WTC11 (cell line): ENCODE measurements at regions not wholly inside any gene's neighbourhood (a gene's known extent, or its start where the extent isn't known, plus 50 kb on each side); places are given as distances from the start of the nearest gene placed in this dataset.

Experiments
- ESRRA ChIP-seq: sonication (generic); formaldehyde crosslinking; IDR thresholded peaks from 2 replicates; pipeline ENCODE4 v1.8.1; 2022; ENCODE audit warnings: mild to moderate bottlenecking, missing genetic modification reagents, borderline replicate concordance
- TF ChIP-seq, protein P1 (sequence below): fragments of 200-600 bp; IDR thresholded peaks from 2 replicates; pipeline ENCODE4 v1.8.0; 2022; ENCODE audit warnings: antibody characterized with exemption
- TF ChIP-seq, protein P2 (sequence below): sonication (generic); formaldehyde crosslinking; IDR thresholded peaks from 2 replicates; pipeline ENCODE4 v1.8.1; 2023; ENCODE audit warnings: mild to moderate bottlenecking, missing genetic modification reagents, moderate library complexity

DNA sequence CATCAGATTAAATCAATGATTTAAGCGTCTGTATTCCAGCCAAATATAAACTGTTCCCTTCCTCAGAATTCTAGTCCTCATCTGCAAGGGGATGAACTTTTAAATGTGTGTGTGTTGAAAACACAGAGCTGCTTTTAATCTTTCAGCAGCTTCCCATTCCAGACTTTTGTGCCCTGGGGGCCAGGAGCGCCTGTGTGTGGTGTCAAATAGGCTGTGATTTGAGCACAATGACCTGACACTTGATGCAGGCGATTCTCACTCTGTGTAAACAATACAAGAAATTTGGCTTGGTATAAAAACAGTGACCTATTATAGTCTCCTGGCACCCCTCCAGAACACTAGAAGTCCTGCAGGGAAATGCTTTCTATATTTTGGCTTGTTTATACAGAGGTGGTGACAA is 274.6 kb upstream of the ROPN1 start:
- TF ChIP-seq, protein P1, sequence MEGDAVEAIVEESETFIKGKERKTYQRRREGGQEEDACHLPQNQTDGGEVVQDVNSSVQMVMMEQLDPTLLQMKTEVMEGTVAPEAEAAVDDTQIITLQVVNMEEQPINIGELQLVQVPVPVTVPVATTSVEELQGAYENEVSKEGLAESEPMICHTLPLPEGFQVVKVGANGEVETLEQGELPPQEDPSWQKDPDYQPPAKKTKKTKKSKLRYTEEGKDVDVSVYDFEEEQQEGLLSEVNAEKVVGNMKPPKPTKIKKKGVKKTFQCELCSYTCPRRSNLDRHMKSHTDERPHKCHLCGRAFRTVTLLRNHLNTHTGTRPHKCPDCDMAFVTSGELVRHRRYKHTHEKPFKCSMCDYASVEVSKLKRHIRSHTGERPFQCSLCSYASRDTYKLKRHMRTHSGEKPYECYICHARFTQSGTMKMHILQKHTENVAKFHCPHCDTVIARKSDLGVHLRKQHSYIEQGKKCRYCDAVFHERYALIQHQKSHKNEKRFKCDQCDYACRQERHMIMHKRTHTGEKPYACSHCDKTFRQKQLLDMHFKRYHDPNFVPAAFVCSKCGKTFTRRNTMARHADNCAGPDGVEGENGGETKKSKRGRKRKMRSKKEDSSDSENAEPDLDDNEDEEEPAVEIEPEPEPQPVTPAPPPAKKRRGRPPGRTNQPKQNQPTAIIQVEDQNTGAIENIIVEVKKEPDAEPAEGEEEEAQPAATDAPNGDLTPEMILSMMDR, result no peak
- TF ChIP-seq, protein P2, sequence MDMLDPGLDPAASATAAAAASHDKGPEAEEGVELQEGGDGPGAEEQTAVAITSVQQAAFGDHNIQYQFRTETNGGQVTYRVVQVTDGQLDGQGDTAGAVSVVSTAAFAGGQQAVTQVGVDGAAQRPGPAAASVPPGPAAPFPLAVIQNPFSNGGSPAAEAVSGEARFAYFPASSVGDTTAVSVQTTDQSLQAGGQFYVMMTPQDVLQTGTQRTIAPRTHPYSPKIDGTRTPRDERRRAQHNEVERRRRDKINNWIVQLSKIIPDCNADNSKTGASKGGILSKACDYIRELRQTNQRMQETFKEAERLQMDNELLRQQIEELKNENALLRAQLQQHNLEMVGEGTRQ (CRISPR knock-in tag), result no peak
- TF ChIP-seq ESRRA (CRISPR knock-in tag), result no peak
